NCI-H1092 treated with DMSO at 0.1 percent for 48 hours (cell line): ENCODE measurements at regions not wholly inside any gene's neighbourhood (a gene's known extent, or its start where the extent isn't known, plus 50 kb on each side); places are given as distances from the start of the nearest gene placed in this dataset.

Source experiments
- DNase-seq: peaks from one replicate; lab custom pipeline; 2025; lab: John Stamatoyannopoulos, UW

GRCh38 chr16:56090076-56090475 lies 101.2 kb upstream of the GNAO1 start:
- no peak for DNase-seq

GRCh38 chr16:56087626-56088025 lies 103.7 kb upstream of the GNAO1 start:
- DNase-seq = no peak

- DNase-seq = no peak
Measured at GRCh38 chr16:56081371-56081770, 109.9 kb upstream of the GNAO1 start.

- DNase-seq = no peak
Measured at GRCh38 chr16:56075732-56076388, 115.4 kb upstream of the GNAO1 start.

GRCh38 chr16:56073508-56073907 lies 117.8 kb upstream of the GNAO1 start:
- DNase-seq = no peak

- DNase-seq = no peak
Measured at GRCh38 chr16:56072096-56072495, 119.2 kb upstream of the GNAO1 start.

GRCh38 chr16:56068816-56069215 lies 122.5 kb upstream of the GNAO1 start:
- DNase-seq = no peak

- DNase-seq = no peak
Measured at GRCh38 chr16:56068314-56068713, 123.0 kb upstream of the GNAO1 start.

- DNase-seq = no peak
Measured at GRCh38 chr16:56067406-56067805, 123.9 kb upstream of the GNAO1 start.

GRCh38 chr16:56066617-56067016 lies 124.7 kb upstream of the GNAO1 start:
- DNase-seq = no peak

GRCh38 chr16:56063111-56063510 lies 128.2 kb upstream of the GNAO1 start:
- no peak for DNase-seq

- DNase-seq = no peak
Measured at GRCh38 chr16:56057151-56057550, 134.1 kb upstream of the GNAO1 start.

GRCh38 chr16:56050916-56051315 lies 140.4 kb upstream of the GNAO1 start:
- no peak for DNase-seq

GRCh38 chr16:56048425-56049105 lies 142.7 kb upstream of the GNAO1 start:
- no peak for DNase-seq

GRCh38 chr16:56047307-56048234 lies 143.7 kb upstream of the GNAO1 start:
- peak; percentile 32 for DNase-seq

GRCh38 chr16:56042416-56042815 lies 148.9 kb upstream of the GNAO1 start:
- no peak for DNase-seq

- peak; percentile 52 for DNase-seq
Measured at GRCh38 chr16:56041556-56042140, 149.6 kb upstream of the GNAO1 start.

GRCh38 chr16:56038564-56039098 lies 152.7 kb upstream of the GNAO1 start:
- no peak for DNase-seq

- DNase-seq = no peak
Measured at GRCh38 chr16:56032072-56032471, 156.9 kb upstream of the CES5A start.

- no peak for DNase-seq
Measured at GRCh38 chr16:56029026-56029425, 153.9 kb upstream of the CES5A start.

- DNase-seq = no peak
Measured at GRCh38 chr16:56022818-56023217, 147.6 kb upstream of the CES5A start.

- no peak for DNase-seq
Measured at GRCh38 chr16:56019274-56019673, 144.1 kb upstream of the CES5A start.
